DOHH2 (cell line): ENCODE measurements at regions not wholly inside any gene's neighbourhood (a gene's known extent, or its start where the extent isn't known, plus 50 kb on each side); places are given as distances from the start of the nearest gene placed in this dataset.

Source experiments
- CTCF ChIP-seq: fragments of 200-600 bp; sonication (generic); IDR thresholded peaks from one replicate; pipeline ENCODE4 v1.5.1; 2014; ENCODE audit warnings: antibody characterized with exemption, mild to moderate bottlenecking, low read depth, low read length; ENCODE audit not compliant: poor library complexity, severe bottlenecking
- EZH2phosphoT487 ChIP-seq: fragments of 200-600 bp; sonication (generic); IDR thresholded peaks from 2 replicates; pipeline ENCODE4 v1.6.1; 2017; ENCODE audit warnings: borderline replicate concordance, mild to moderate bottlenecking, antibody characterized with exemption, low read length, moderate library complexity, mixed read lengths

GRCh38 chr3:132787616-132788300 is 65.5 kb upstream of the NPHP3 start:
- no peak for TF ChIP-seq CTCF
- no peak for TF ChIP-seq EZH2phosphoT487
